Fibroblast of villous mesenchyme (primary cell): ENCODE measurements at regions not wholly inside any gene's neighbourhood (a gene's known extent, or its start where the extent isn't known, plus 50 kb on each side); places are given as distances from the start of the nearest gene placed in this dataset.
A peak's percentile ranks its signal among the peaks of the same experiment; 100 is the strongest.

Source experiments
- DNase-seq: peaks from one replicate; pipeline ENCODE4 v3.0.0-alpha.2; 2010; ENCODE audit warnings: low read depth
- H3K4me3 ChIP-seq: 2 replicates; pipeline ENCODE4 v1.5.1; 2011; ENCODE audit warnings: low read depth, mild to moderate bottlenecking, low read length
- CTCF ChIP-seq: IDR thresholded peaks from 2 replicates; pipeline ENCODE4 v1.5.1; 2012; ENCODE audit warnings: low read depth, mild to moderate bottlenecking, low read length; ENCODE audit not compliant: insufficient read depth

- H3K4me3 ChIP-seq = no peak overlapping the region
- DNase-seq = no peak
- TF ChIP-seq CTCF = no peak
These were observed 385.7 kb upstream of the NR2F2 start for GRCh38 chr15:95944661-95945255.

- TF ChIP-seq CTCF = no peak
- DNase-seq = no peak
- no peak overlapping the region for H3K4me3 ChIP-seq
These were observed 384.3 kb upstream of the NR2F2 start for GRCh38 chr15:95946241-95946640.

GRCh38 chr15:95946926-95947325 lies 383.6 kb upstream of the NR2F2 start:
- no peak for DNase-seq
- no peak overlapping the region for H3K4me3 ChIP-seq
- TF ChIP-seq CTCF = no peak

GRCh38 chr15:95948411-95948810 lies 382.1 kb upstream of the NR2F2 start:
- no peak overlapping the region for H3K4me3 ChIP-seq
- TF ChIP-seq CTCF = no peak
- no peak for DNase-seq

GRCh38 chr15:95953032-95953431 lies 377.5 kb upstream of the NR2F2 start:
- no peak overlapping the region for H3K4me3 ChIP-seq
- TF ChIP-seq CTCF = no peak
- DNase-seq = no peak

- DNase-seq = no peak
- no peak for TF ChIP-seq CTCF
- H3K4me3 ChIP-seq = no peak overlapping the region
These were observed 372.6 kb upstream of the NR2F2 start for GRCh38 chr15:95957861-95958260.

GRCh38 chr15:95958382-95958781 lies 372.1 kb upstream of the NR2F2 start:
- peak; percentile 50 for DNase-seq
- no peak for TF ChIP-seq CTCF
- no peak overlapping the region for H3K4me3 ChIP-seq
